GM12891 (cell line): ENCODE measurements at regions not wholly inside any gene's neighbourhood (a gene's known extent, or its start where the extent isn't known, plus 50 kb on each side); places are given as distances from the start of the nearest gene placed in this dataset.

Source experiments
- PAX5 ChIP-seq: IDR thresholded peaks from 2 replicates; pipeline ENCODE4 v1.6.1; 2011; ENCODE audit warnings: low read length, moderate library complexity, mild to moderate bottlenecking; ENCODE audit not compliant: insufficient read depth, severe bottlenecking
- POLR2A ChIP-seq: IDR thresholded peaks from 2 replicates; pipeline ENCODE4 v1.6.1; 2011; ENCODE audit warnings: low read depth, low read length, control low read depth
- POLR2AphosphoS5 ChIP-seq: IDR thresholded peaks from 2 replicates; pipeline ENCODE4 v1.6.1; 2011; ENCODE audit warnings: low read depth, low read length, control low read depth
- SPI1 ChIP-seq: IDR thresholded peaks from 2 replicates; pipeline ENCODE4 v1.6.1; 2011; ENCODE audit warnings: low read depth, low read length, control low read depth
- TAF1 ChIP-seq: IDR thresholded peaks from 2 replicates; pipeline ENCODE4 v1.6.1; 2011; ENCODE audit warnings: low read depth, low read length, control low read depth

DNA sequence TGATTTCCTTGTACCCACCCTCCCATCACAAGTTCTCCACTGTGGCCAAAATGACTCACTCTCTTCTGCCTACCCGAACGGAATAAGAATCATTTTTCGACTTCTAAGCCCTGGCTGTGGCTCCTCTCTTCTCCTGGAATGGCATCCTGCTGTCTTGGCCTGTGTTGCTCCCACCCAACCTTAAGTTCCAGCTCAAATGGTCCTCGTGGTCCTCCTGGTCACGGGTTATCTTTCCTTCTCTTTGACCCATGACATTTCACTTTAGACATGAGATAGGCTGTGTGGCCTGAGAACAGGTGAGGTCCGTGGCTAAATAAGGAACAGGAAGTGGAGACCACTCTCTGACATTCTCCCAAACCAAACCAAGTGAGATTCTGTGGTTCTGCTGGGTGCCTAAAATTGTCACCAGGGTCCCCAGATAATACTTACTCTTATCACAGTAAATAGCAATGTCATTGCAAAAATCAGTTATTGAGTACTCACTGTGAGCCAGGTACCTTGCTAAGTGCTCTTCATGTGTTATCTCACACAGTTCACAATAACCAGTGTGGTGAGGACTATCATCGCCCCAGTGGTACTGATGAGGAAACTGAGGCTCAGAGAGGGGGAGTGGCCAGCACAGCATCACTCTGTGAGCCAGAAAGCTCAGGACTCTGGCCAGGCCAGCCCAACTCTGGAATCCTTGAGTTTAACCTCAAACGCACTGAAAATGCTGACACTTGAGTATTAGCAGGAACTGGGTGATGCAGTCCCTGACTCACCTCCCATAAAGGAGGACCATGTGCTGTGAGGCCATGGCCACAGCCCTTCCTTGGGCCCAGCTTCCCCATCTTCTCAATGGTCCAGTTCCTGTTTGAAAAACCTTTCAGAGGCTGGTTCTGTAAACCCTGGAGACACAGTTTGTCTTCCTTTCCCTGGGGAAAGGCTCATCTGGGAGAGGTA is 74.8 kb upstream of the SIRPA start:
- no peak for TF ChIP-seq POLR2AphosphoS5
- no peak for TF ChIP-seq POLR2A
- TF ChIP-seq TAF1 = no peak
- no peak for TF ChIP-seq SPI1
- TF ChIP-seq PAX5 = no peak
